A673 (cell line): ENCODE measurements at regions not wholly inside any gene's neighbourhood (a gene's known extent, or its start where the extent isn't known, plus 50 kb on each side); places are given as distances from the start of the nearest gene placed in this dataset.

Experiments used
- BruUV-seq: library from RNA; stranded (reverse); fragments of 400-500 nt; replicated peaks from 2 replicates; lab custom pipeline; 2021; lab: Mats Ljungman, UMichigan
- CTCF ChIA-PET: fragments of 300-600 bp; sonication (Branson Sonifier 250); formaldehyde crosslinking; loops from one replicate; lab custom pipeline; 2022; ENCODE audit warnings: antibody characterized with exemption; lab: Charles Lee
- POLR2A ChIA-PET: fragments of 300-600 bp; sonication (Branson Sonifier 250); formaldehyde crosslinking; loops from one replicate; lab custom pipeline; 2022; ENCODE audit warnings: antibody characterized with exemption; ENCODE audit not compliant: low non-redundant PET; lab: Charles Lee
- DNase-seq: peaks from one replicate; pipeline ENCODE4 v3.0.0-alpha.2; 2015; ENCODE audit warnings: low spot score
- H3K27ac ChIP-seq: fragments of 200-600 bp; sonication (generic); 2 replicates; pipeline ENCODE4 v1.5.1; 2016; ENCODE audit warnings: mixed run types, low read depth, mild to moderate bottlenecking, mixed read lengths, antibody characterized with exemption, low read length; ENCODE audit not compliant: poor library complexity, severe bottlenecking
- H3K27me3 ChIP-seq: fragments of 200-600 bp; sonication (generic); replicated peaks from 2 replicates; pipeline ENCODE4 v1.6.1; 2017; ENCODE audit warnings: mixed run types, low read depth, mild to moderate bottlenecking, mixed read lengths, antibody characterized with exemption, low read length; ENCODE audit not compliant: insufficient read depth, poor library complexity
- H3K36me3 ChIP-seq: fragments of 200-600 bp; sonication (generic); 2 replicates; pipeline ENCODE4 v1.6.1; 2016; ENCODE audit warnings: mixed run types, mild to moderate bottlenecking, mixed read lengths, antibody characterized with exemption, low read length; ENCODE audit not compliant: insufficient read depth, poor library complexity, severe bottlenecking
- H3K4me1 ChIP-seq: fragments of 200-600 bp; sonication (generic); 2 replicates; pipeline ENCODE4 v1.6.1; 2017; ENCODE audit warnings: mixed run types, mild to moderate bottlenecking, mixed read lengths, antibody characterized with exemption, low read length; ENCODE audit not compliant: insufficient read depth, poor library complexity, severe bottlenecking
- H3K4me3 ChIP-seq: fragments of 200-600 bp; sonication (generic); 2 replicates; pipeline ENCODE4 v1.5.1; 2016; ENCODE audit warnings: low read depth, mixed run types, mild to moderate bottlenecking, mixed read lengths, low read length; ENCODE audit not compliant: poor library complexity, severe bottlenecking
- H3K9me3 ChIP-seq: fragments of 200-600 bp; sonication (generic); 2 replicates; pipeline ENCODE4 v1.6.1; 2016; ENCODE audit warnings: mixed run types, low read depth, mild to moderate bottlenecking, mixed read lengths, antibody characterized with exemption, low read length; ENCODE audit not compliant: poor library complexity, severe bottlenecking
- EZH2 ChIP-seq: fragments of 200-600 bp; sonication (generic); IDR thresholded peaks from 2 replicates; pipeline ENCODE4 v1.6.1; 2017; ENCODE audit warnings: borderline replicate concordance, low read depth, mild to moderate bottlenecking, mixed read lengths, antibody characterized with exemption, low read length; ENCODE audit not compliant: poor library complexity, severe bottlenecking
- intact Hi-C: fragments of 100-400 bp; cut with micrococcal nuclease; formaldehyde crosslinking; loops from one replicate; pipeline ENCODE4 v1.10.0; 2022; ENCODE audit not compliant: unreplicated experiment
- TF ChIP-seq, protein P1 (sequence below): fragments of 300-800, 200-600 bp; sonication (generic); conservative IDR thresholded peaks from 2 replicates; pipeline ENCODE4 v1.5.1; 2017; ENCODE audit warnings: low read depth, mild to moderate bottlenecking, antibody characterized with exemption, low read length, moderate library complexity, mixed read lengths

DNA sequence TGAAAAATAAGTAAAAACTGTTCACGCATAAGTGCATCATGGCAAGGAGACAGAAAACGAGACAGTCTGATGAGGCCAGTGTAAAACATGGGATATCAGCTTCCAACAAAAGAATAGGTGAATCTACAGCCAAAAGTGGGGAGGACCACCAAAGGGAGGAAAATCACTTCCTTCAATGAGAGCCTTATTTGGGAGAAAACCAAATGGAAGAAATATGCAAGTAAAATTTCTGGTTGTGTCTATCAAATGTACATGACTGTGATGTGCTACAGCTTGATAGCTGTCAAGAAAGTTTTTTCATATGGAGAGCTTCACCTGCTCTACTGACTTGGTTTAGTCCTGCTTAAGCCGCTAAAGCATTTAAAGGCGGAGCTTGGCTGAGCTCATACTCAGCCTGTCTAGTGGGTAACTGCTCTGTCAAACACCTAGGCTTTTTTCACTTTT, 66.2 kb downstream of the MAGEA1 start:
- Histone ChIP-seq H3K36me3 (no peaks in the 10 kb centered on the region), H3K9me3 (no peaks in the 10 kb centered on the region), H3K27ac (peak overlapping the region; percentile 85), H3K4me3 (peak overlapping the region; percentile 27), H3K27me3 (no peaks in the 10 kb centered on the region), H3K4me1 (peaks cover 6% of the 10 kb centered on the region)
- POLR2A ChIA-PET, result no interaction called here
- DNase-seq, result peak; percentile 76
- TF ChIP-seq, protein P1, sequence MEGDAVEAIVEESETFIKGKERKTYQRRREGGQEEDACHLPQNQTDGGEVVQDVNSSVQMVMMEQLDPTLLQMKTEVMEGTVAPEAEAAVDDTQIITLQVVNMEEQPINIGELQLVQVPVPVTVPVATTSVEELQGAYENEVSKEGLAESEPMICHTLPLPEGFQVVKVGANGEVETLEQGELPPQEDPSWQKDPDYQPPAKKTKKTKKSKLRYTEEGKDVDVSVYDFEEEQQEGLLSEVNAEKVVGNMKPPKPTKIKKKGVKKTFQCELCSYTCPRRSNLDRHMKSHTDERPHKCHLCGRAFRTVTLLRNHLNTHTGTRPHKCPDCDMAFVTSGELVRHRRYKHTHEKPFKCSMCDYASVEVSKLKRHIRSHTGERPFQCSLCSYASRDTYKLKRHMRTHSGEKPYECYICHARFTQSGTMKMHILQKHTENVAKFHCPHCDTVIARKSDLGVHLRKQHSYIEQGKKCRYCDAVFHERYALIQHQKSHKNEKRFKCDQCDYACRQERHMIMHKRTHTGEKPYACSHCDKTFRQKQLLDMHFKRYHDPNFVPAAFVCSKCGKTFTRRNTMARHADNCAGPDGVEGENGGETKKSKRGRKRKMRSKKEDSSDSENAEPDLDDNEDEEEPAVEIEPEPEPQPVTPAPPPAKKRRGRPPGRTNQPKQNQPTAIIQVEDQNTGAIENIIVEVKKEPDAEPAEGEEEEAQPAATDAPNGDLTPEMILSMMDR, result no peak
- TF ChIP-seq EZH2, result no peak
- intact Hi-C loops, result no loop called here
- no TSS peak for BruUV-seq
- CTCF ChIA-PET, result no interaction called here

DNA sequence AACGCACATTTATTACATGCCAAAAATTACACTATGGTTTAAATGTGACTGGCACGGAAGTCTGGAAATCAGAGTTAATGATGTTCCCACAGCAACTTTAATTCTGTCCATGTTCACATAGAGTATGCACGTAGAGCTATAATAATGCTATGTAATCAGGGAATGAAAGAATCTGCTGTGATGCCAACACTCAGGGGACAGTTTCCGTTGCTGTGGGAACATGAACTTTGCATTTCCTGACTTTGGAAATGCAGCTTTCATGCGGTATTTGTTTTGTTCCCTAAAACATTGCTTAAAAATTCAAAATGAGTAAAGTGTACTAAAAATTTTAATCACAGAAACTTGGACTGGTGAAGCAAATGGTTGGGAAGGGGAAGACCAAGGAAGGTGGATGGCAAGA, 65.7 kb downstream of the MAGEA1 start:
- H3K9me3 ChIP-seq, result no peaks in the 10 kb centered on the region
- TSS peak; percentile 84 for BruUV-seq
- intact Hi-C loops, result no loop called here
- ChIA-PET POLR2A (no interaction called here), CTCF (no interaction called here)
- H3K36me3 ChIP-seq, result no peaks in the 10 kb centered on the region
- H3K27ac ChIP-seq, result peak overlapping the region; percentile 85
- H3K27me3 ChIP-seq, result no peaks in the 10 kb centered on the region
- peak overlapping the region; percentile 27 for H3K4me3 ChIP-seq
- no peak for DNase-seq
- TF ChIP-seq EZH2, result no peak
- TF ChIP-seq, protein P1, result no peak
- peaks cover 6% of the 10 kb centered on the region for H3K4me1 ChIP-seq

DNA sequence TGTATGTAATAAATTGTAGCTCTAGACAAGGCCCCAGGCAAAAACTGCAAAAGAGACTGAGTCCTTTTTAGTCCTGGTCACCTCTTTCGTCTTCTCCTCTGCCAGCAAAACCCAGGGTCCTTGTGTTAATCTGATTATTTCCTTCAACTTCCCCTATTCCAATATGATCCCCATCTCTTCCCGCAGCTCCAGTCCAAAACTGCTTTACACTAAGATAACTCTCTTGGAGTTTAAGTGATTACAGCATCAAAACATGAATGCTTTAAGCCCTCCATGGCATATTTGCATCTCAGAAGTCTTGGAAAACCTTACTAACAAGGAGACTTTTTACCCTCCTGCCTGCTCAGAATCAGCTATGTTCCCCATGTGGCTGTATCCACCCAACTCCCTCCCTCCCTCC, 59.3 kb downstream of the MAGEA1 start:
- TF ChIP-seq EZH2, result no peak
- TF ChIP-seq, protein P1, result no peak
- H3K27me3 ChIP-seq, result peaks cover 5% of the 10 kb centered on the region
- BruUV-seq, result no TSS peak
- H3K4me3 ChIP-seq, result no peak overlapping the region
- peaks cover 3% of the 10 kb centered on the region for H3K4me1 ChIP-seq
- no peaks in the 10 kb centered on the region for H3K9me3 ChIP-seq
- no peak overlapping the region for H3K27ac ChIP-seq
- no peaks in the 10 kb centered on the region for H3K36me3 ChIP-seq
- CTCF ChIA-PET, result no interaction called here
- intact Hi-C loops, result no loop called here
- no peak for DNase-seq
- POLR2A ChIA-PET, result no interaction called here
